ENCODE measurements at regions not wholly inside any gene's neighbourhood (a gene's known extent, or its start where the extent isn't known, plus 50 kb on each side); places are given as distances from the start of the nearest gene placed in this dataset.

GRCh38 chr6:120348926-120349325 is 985.4 kb downstream of the TBC1D32 start:
- TF ChIP-seq CTCF (IDR thresholded peaks at IDR 0.05) (no peak), SIN3A (IDR thresholded peaks at IDR 0.05; ENCODE audit: borderline replicate concordance, insufficient read depth, low read depth, low read length) (no peak), REST (IDR thresholded peaks at IDR 0.05; ENCODE audit: insufficient read depth in 1 of 2, low read depth in 2 of 2, low read length in 1 of 2) (no peak)
